IPS DF 6.9 (cell line): ENCODE measurements at regions not wholly inside any gene's neighbourhood (a gene's known extent, or its start where the extent isn't known, plus 50 kb on each side); places are given as distances from the start of the nearest gene placed in this dataset.

Experiments used
- DNase-seq: peaks from one replicate; pipeline ENCODE4 v3.0.0-alpha.2; 2013; ENCODE audit warnings: low read depth, low spot score
- H3K27ac ChIP-seq: one replicate; pipeline ENCODE4 v1.5.1; 2013; ENCODE audit warnings: low read length, control low read depth
- H3K27me3 ChIP-seq: 2 replicates; pipeline ENCODE4 v1.6.1; 2013; ENCODE audit warnings: mild to moderate bottlenecking, low read length; ENCODE audit not compliant: control insufficient read depth, insufficient read depth
- H3K36me3 ChIP-seq: 2 replicates; pipeline ENCODE4 v1.6.1; 2013; ENCODE audit warnings: low read length; ENCODE audit not compliant: control insufficient read depth, insufficient read depth
- H3K4me1 ChIP-seq: 2 replicates; pipeline ENCODE4 v1.6.1; 2013; ENCODE audit warnings: low read length; ENCODE audit not compliant: control insufficient read depth, insufficient read depth
- H3K4me3 ChIP-seq: 2 replicates; pipeline ENCODE4 v1.5.1; 2013; ENCODE audit warnings: mild to moderate bottlenecking, low read length
- H3K9me3 ChIP-seq: 2 replicates; pipeline ENCODE4 v1.6.1; 2013; ENCODE audit warnings: low read length, inconsistent platforms; ENCODE audit not compliant: control insufficient read depth, insufficient read depth
- WGBS: extraction: QIAGEN DNeasy Blood & Tissue Kit; methylation state at CpG from one replicate; pipeline ENCODE4 v1.1.7; 2013; ENCODE audit warnings: mixed read lengths, missing lambda C conversion rate; ENCODE audit not compliant: insufficient read length, insufficient coverage; 5-methylcytosine and 5-hydroxymethylcytosine counted together

GRCh38 chr5:85868070-85868469 lies 749.7 kb upstream of the COX7C start:
- H3K27me3 ChIP-seq = no peaks in the 10 kb centered on the region
- WGBS = no CpG with 5 or more reads among the region's 5 CpGs

GRCh38 chr5:85893996-85894395 lies 723.7 kb upstream of the COX7C start:
- Histone ChIP-seq H3K4me1 (peaks cover 3% of the 10 kb centered on the region; the same call in 1 of the 2 replicates), H3K9me3 (no peaks in the 10 kb centered on the region), H3K4me3 (no peak overlapping the region), H3K27me3 (peaks cover 10% of the 10 kb centered on the region; the same call in 1 of the 2 replicates), H3K36me3 (no peaks in the 10 kb centered on the region), H3K27ac (no peak overlapping the region)
- WGBS = no CpG with 5 or more reads among the region's 2 CpGs
- DNase-seq = no peak

More at GRCh38 chr5:85868070-85868469, 749.7 kb upstream of the COX7C start:
- no peak for DNase-seq
- H3K36me3 ChIP-seq = no peaks in the 10 kb centered on the region
- no peaks in the 10 kb centered on the region for H3K9me3 ChIP-seq
- H3K4me1 ChIP-seq = no peaks in the 10 kb centered on the region
- no peak overlapping the region for H3K27ac ChIP-seq
- H3K4me3 ChIP-seq = no peak overlapping the region

- Histone ChIP-seq H3K9me3 (no peaks in the 10 kb centered on the region), H3K36me3 (no peaks in the 10 kb centered on the region), H3K4me1 (peaks cover 3% of the 10 kb centered on the region; the same call in 1 of the 2 replicates), H3K4me3 (no peak overlapping the region), H3K27ac (no peak overlapping the region), H3K27me3 (peaks cover 10% of the 10 kb centered on the region; the same call in 1 of the 2 replicates)
- no CpG with 5 or more reads among the region's 4 CpGs for WGBS
- DNase-seq = no peak
These were observed 721.2 kb upstream of the COX7C start for GRCh38 chr5:85896514-85896913.

GRCh38 chr5:85906460-85906859 lies 711.3 kb upstream of the COX7C start:
- no peaks in the 10 kb centered on the region for H3K9me3 ChIP-seq
- no CpG with 5 or more reads among the region's 2 CpGs for WGBS
- H3K36me3 ChIP-seq = no peaks in the 10 kb centered on the region
- no peak for DNase-seq
- H3K4me3 ChIP-seq = no peak overlapping the region
- H3K4me1 ChIP-seq = no peaks in the 10 kb centered on the region
- no peak overlapping the region for H3K27ac ChIP-seq
- H3K27me3 ChIP-seq = no peaks in the 10 kb centered on the region

- Histone ChIP-seq H3K4me1 (no peaks in the 10 kb centered on the region), H3K4me3 (no peak overlapping the region), H3K36me3 (no peaks in the 10 kb centered on the region), H3K27me3 (no peaks in the 10 kb centered on the region), H3K27ac (no peak overlapping the region), H3K9me3 (no peaks in the 10 kb centered on the region)
- no CpG with 5 or more reads among the region's 2 CpGs for WGBS
- DNase-seq = no peak
These were observed 707.4 kb upstream of the COX7C start for GRCh38 chr5:85910335-85910734.

- no CpG with 5 or more reads among the region's 4 CpGs for whole genome bisulfite sequencing
- H3K4me1 ChIP-seq = no peaks in the 10 kb centered on the region
These were observed 696.8 kb upstream of the COX7C start for GRCh38 chr5:85920984-85921383.

GRCh38 chr5:85921590-85921989 lies 696.2 kb upstream of the COX7C start:
- Histone ChIP-seq H3K4me3 (no peak overlapping the region), H3K4me1 (no peaks in the 10 kb centered on the region), H3K27me3 (no peaks in the 10 kb centered on the region), H3K9me3 (no peaks in the 10 kb centered on the region), H3K27ac (no peak overlapping the region), H3K36me3 (no peaks in the 10 kb centered on the region)
- WGBS = no CpG with 5 or more reads among the region's 2 CpGs
- DNase-seq = no peak

More at GRCh38 chr5:85920984-85921383, 696.8 kb upstream of the COX7C start:
- Histone ChIP-seq H3K27ac (no peak overlapping the region), H3K27me3 (no peaks in the 10 kb centered on the region), H3K9me3 (no peaks in the 10 kb centered on the region), H3K36me3 (no peaks in the 10 kb centered on the region), H3K4me3 (no peak overlapping the region)
- no peak for DNase-seq

- Histone ChIP-seq H3K27ac (no peak overlapping the region), H3K27me3 (no peaks in the 10 kb centered on the region), H3K36me3 (no peaks in the 10 kb centered on the region), H3K9me3 (no peaks in the 10 kb centered on the region), H3K4me3 (no peak overlapping the region), H3K4me1 (no peaks in the 10 kb centered on the region)
- no peak for DNase-seq
- WGBS = no CpG with 5 or more reads among the region's 4 CpGs
These were observed 690.1 kb upstream of the COX7C start for GRCh38 chr5:85927632-85928031.

GRCh38 chr5:85929713-85930112 lies 688.0 kb upstream of the COX7C start:
- Histone ChIP-seq H3K4me3 (no peak overlapping the region), H3K36me3 (no peaks in the 10 kb centered on the region), H3K27me3 (no peaks in the 10 kb centered on the region), H3K4me1 (no peaks in the 10 kb centered on the region), H3K9me3 (no peaks in the 10 kb centered on the region), H3K27ac (no peak overlapping the region)
- DNase-seq = no peak
- WGBS = no CpG with 5 or more reads among the region's 2 CpGs

- WGBS = no CpG with 5 or more reads among the region's 3 CpGs
- no peaks in the 10 kb centered on the region for H3K4me1 ChIP-seq
- H3K4me3 ChIP-seq = no peak overlapping the region
- H3K36me3 ChIP-seq = no peaks in the 10 kb centered on the region
- H3K9me3 ChIP-seq = no peaks in the 10 kb centered on the region
- no peaks in the 10 kb centered on the region for H3K27me3 ChIP-seq
- H3K27ac ChIP-seq = no peak overlapping the region
- no peak for DNase-seq
These were observed 686.5 kb upstream of the COX7C start for GRCh38 chr5:85931220-85931619.

GRCh38 chr5:85938201-85938600 lies 679.5 kb upstream of the COX7C start:
- Histone ChIP-seq H3K4me3 (no peak overlapping the region), H3K9me3 (no peaks in the 10 kb centered on the region), H3K4me1 (no peaks in the 10 kb centered on the region), H3K27me3 (no peaks in the 10 kb centered on the region), H3K27ac (no peak overlapping the region), H3K36me3 (no peaks in the 10 kb centered on the region)
- no peak for DNase-seq
- WGBS = no CpG with 5 or more reads among the region's 3 CpGs
